HG02798 (cell line): ENCODE measurements at regions not wholly inside any gene's neighbourhood (a gene's known extent, or its start where the extent isn't known, plus 50 kb on each side); places are given as distances from the start of the nearest gene placed in this dataset.
"Not testable (repeated sequence)": the region's sequence is repeated elsewhere in the genome, so short reads cannot be mapped to it uniquely, and the experiment has no call there.

Source experiments
- ATAC-seq: cut with Tn5 transposase; IDR thresholded peaks from one replicate; pipeline ENCODE4 v1.9.1; 2021; ENCODE audit warnings: mild to moderate bottlenecking; ENCODE audit not compliant: unreplicated experiment, poor library complexity

DNA sequence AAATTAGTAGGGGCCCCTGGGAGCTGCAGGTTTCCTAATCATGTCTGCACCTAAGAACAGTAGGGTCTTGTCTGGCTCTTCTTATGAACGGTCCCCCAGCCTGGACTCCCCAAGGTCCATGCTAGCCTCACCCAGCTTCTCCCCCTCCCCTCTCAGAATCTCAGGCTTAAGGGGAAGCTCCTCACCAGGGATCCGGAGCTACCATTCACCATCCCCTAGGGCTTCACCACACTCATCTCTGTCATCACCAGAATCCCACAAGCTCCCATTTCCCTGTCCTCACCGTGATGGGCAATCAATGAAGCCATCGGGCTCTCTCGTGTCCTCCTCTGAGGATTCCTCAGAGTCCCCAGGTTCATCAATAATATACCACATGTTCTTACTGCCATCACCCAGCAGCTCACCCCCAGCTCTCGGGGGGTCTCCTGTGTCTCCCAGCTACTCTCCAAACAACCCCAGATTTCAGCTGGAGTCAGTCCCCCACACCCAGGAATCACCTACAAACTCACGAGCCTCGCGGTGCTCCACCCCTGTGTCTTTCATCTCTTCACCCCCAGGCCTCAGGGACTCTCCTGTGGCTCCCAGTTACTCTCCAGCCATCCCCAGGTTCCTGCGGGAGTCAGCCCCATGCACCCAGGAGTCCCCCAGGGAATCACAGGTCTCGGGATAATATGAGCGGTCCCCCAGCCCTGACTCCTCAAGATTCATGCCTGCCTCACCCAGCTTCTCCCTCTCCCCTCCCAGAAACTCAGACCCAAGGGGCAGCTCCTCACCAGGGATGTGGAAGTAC, 335.6 kb downstream of the CWH43 start:
- ATAC-seq = not testable (repeated sequence)

DNA sequence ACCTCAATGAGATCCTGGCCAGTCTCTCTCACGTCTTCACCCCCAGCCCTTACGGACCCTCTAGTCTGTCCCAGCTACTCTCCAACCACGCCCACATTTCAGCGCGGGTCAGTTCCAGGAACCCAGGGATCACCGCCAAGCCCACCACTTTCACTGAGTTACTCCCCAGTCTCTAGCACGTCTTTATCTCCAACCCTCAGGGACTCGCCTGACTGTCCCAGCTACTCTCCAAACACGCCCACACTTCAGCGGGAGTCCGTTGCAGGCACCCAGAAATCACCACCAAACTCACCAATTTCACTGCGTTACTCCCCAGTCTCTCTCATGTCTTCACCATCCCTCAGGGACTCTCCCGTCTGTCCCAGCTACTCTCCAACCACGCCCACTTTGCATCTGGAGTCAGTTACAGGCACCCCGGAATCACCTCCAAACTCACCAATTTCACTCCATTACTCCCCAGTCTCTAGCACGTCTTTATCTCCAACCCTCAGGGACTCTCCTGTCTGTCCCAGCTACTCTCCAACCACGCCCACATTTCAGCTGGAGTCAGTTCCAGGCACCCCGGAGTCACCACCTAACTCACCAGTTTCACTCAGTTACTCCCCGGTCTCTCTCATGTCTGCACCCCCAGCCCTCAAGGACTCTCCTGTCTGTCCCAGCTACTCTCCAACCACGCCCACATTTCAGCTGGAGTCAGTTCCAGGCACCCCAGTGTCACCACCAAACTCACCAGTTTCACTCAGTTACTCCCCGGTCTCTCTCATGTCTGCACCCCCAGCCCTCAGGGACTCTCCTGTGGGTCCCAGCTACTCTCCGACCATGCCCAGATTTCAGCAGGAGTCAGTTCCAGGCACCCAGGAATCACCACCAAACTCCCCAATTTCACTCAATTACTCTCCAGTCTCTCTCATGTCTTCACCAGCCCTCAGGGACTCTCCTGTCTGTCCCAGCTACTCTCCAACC, 336.8 kb downstream of the CWH43 start:
- ATAC-seq = not testable (repeated sequence)

DNA sequence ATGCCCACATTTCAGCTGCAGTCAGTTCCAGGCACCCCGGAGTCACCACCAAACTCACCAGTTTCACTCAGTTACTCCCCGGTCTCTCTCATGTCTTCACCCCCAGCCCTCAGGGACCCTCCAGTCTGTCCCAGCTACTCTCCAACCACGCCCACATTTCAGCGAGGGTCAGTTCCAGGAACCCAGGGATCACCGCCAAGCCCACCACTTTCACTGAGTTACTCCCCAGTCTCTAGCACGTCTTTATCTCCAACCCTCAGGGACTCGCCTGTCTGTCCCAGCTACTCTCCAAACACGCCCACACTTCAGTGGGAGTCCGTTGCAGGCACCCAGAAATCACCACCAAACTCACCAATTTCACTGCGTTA, 337.5 kb downstream of the CWH43 start:
- ATAC-seq = not testable (repeated sequence)
